ENCODE measurements at regions not wholly inside any gene's neighbourhood (a gene's known extent, or its start where the extent isn't known, plus 50 kb on each side); places are given as distances from the start of the nearest gene placed in this dataset.

GRCh38 chr20:19018881-19019280, 193.6 kb upstream of the SLC24A3 start:
- TF ChIP-seq CTCF (IDR thresholded peaks at IDR 0.05) = no peak
- no peak for TF ChIP-seq POLR2A (IDR thresholded peaks at IDR 0.05)

All from lower leg skin (tissue), 3 donors.